ENCODE measurements at regions not wholly inside any gene's neighbourhood (a gene's known extent, or its start where the extent isn't known, plus 50 kb on each side); places are given as distances from the start of the nearest gene placed in this dataset.

- Histone ChIP-seq H3K27ac (ENCODE audit: low read depth, low read length, poor library complexity, severe bottlenecking) (no peak overlapping the region), H3K9ac (ENCODE audit: low read length) (no peak overlapping the region), H3K36me3 (ENCODE audit: insufficient read depth, low read length) (no peaks in the 10 kb centered on the region), H3K4me1 (ENCODE audit: insufficient read depth, low read length, severe bottlenecking) (no peaks in the 10 kb centered on the region), H3F3A (ENCODE audit: insufficient read depth, low read length) (no peaks in the 10 kb centered on the region), H3K4me3 (ENCODE audit: low read depth, low read length, poor library complexity, severe bottlenecking) (no peak overlapping the region), H4K20me1 (ENCODE audit: insufficient read depth, low read length) (no peaks in the 10 kb centered on the region), H3K9me2 (ENCODE audit: low read depth, low read length) (no peaks in the 10 kb centered on the region), H3K79me2 (ENCODE audit: insufficient read depth, low read length) (no peaks in the 10 kb centered on the region), H3K27me3 (ENCODE audit: insufficient read depth, low read length) (no peaks in the 10 kb centered on the region), H2AFZ (ENCODE audit: low read length) (no peak overlapping the region), H3K4me2 (ENCODE audit: low read length) (no peak overlapping the region), H3K9me3 (ENCODE audit: low read length) (no peaks in the 10 kb centered on the region)
- no peak for TF ChIP-seq EZH2 (IDR thresholded peaks at IDR 0.05; ENCODE audit: borderline replicate concordance, low read length)
Observed at GRCh38 chr5:8208307-8208706, 339.4 kb downstream of the MTRR start.

GRCh38 chr5:8209500-8209899 is 340.6 kb downstream of the MTRR start:
- no peak overlapping the region for H3K4me3 ChIP-seq (ENCODE audit: low read depth, low read length, poor library complexity, severe bottlenecking)
- no peaks in the 10 kb centered on the region for H3K79me2 ChIP-seq (ENCODE audit: insufficient read depth, low read length)

GRCh38 chr5:8213701-8214240 is 344.8 kb downstream of the MTRR start:
- no peak overlapping the region for H3K27ac ChIP-seq (ENCODE audit: low read depth, low read length, poor library complexity, severe bottlenecking)
- H3K9me2 ChIP-seq (ENCODE audit: low read depth, low read length): no peaks in the 10 kb centered on the region
- no peaks in the 10 kb centered on the region for H3K4me1 ChIP-seq (ENCODE audit: insufficient read depth, low read length, severe bottlenecking)
- no peaks in the 10 kb centered on the region for H3K36me3 ChIP-seq (ENCODE audit: insufficient read depth, low read length)
- no peak overlapping the region for H3K9ac ChIP-seq (ENCODE audit: low read length)
- H3K79me2 ChIP-seq (ENCODE audit: insufficient read depth, low read length): no peaks in the 10 kb centered on the region
- no peak for TF ChIP-seq EZH2 (IDR thresholded peaks at IDR 0.05; ENCODE audit: borderline replicate concordance, low read length)
- TF ChIP-seq CTCF (IDR thresholded peaks at IDR 0.05; ENCODE audit: low read length): no peak
- H3K4me3 ChIP-seq (ENCODE audit: low read depth, low read length, poor library complexity, severe bottlenecking): no peak overlapping the region
- H2AFZ ChIP-seq (ENCODE audit: low read length): no peak overlapping the region
- H3K4me2 ChIP-seq (ENCODE audit: low read length): no peak overlapping the region
- no peaks in the 10 kb centered on the region for H3K27me3 ChIP-seq (ENCODE audit: insufficient read depth, low read length)
- H3F3A ChIP-seq (ENCODE audit: insufficient read depth, low read length): no peaks in the 10 kb centered on the region
- no peaks in the 10 kb centered on the region for H3K9me3 ChIP-seq (ENCODE audit: low read length)
- H4K20me1 ChIP-seq (ENCODE audit: insufficient read depth, low read length): no peaks in the 10 kb centered on the region

More at GRCh38 chr5:8209500-8209899, 340.6 kb downstream of the MTRR start:
- Histone ChIP-seq H4K20me1 (ENCODE audit: insufficient read depth, low read length) (no peaks in the 10 kb centered on the region), H3K4me1 (ENCODE audit: insufficient read depth, low read length, severe bottlenecking) (no peaks in the 10 kb centered on the region), H3K27me3 (ENCODE audit: insufficient read depth, low read length) (no peaks in the 10 kb centered on the region), H3F3A (ENCODE audit: insufficient read depth, low read length) (no peaks in the 10 kb centered on the region), H3K4me2 (ENCODE audit: low read length) (no peak overlapping the region), H3K27ac (ENCODE audit: low read depth, low read length, poor library complexity, severe bottlenecking) (no peak overlapping the region), H3K36me3 (ENCODE audit: insufficient read depth, low read length) (no peaks in the 10 kb centered on the region), H3K9ac (ENCODE audit: low read length) (no peak overlapping the region), H2AFZ (ENCODE audit: low read length) (no peak overlapping the region), H3K9me2 (ENCODE audit: low read depth, low read length) (no peaks in the 10 kb centered on the region), H3K9me3 (ENCODE audit: low read length) (no peaks in the 10 kb centered on the region)
- TF ChIP-seq EZH2 (IDR thresholded peaks at IDR 0.05; ENCODE audit: borderline replicate concordance, low read length): no peak
- TF ChIP-seq CTCF (IDR thresholded peaks at IDR 0.05; ENCODE audit: low read length): no peak

- H2AFZ ChIP-seq (ENCODE audit: low read length): no peak overlapping the region
- TF ChIP-seq EZH2 (IDR thresholded peaks at IDR 0.05; ENCODE audit: borderline replicate concordance, low read length) (no peak), CTCF (IDR thresholded peaks at IDR 0.05; ENCODE audit: low read length) (no peak)
Observed at GRCh38 chr5:8216921-8217320, 348.0 kb downstream of the MTRR start.

More at GRCh38 chr5:8216921-8217320, 348.0 kb downstream of the MTRR start:
- Histone ChIP-seq H3K36me3 (ENCODE audit: insufficient read depth, low read length) (no peaks in the 10 kb centered on the region), H3K79me2 (ENCODE audit: insufficient read depth, low read length) (no peaks in the 10 kb centered on the region), H3F3A (ENCODE audit: insufficient read depth, low read length) (no peaks in the 10 kb centered on the region), H4K20me1 (ENCODE audit: insufficient read depth, low read length) (no peaks in the 10 kb centered on the region), H3K4me2 (ENCODE audit: low read length) (no peak overlapping the region), H3K27ac (ENCODE audit: low read depth, low read length, poor library complexity, severe bottlenecking) (no peak overlapping the region), H3K4me3 (ENCODE audit: low read depth, low read length, poor library complexity, severe bottlenecking) (no peak overlapping the region), H3K9ac (ENCODE audit: low read length) (no peak overlapping the region), H3K9me2 (ENCODE audit: low read depth, low read length) (no peaks in the 10 kb centered on the region), H3K27me3 (ENCODE audit: insufficient read depth, low read length) (no peaks in the 10 kb centered on the region), H3K9me3 (ENCODE audit: low read length) (no peaks in the 10 kb centered on the region), H3K4me1 (ENCODE audit: insufficient read depth, low read length, severe bottlenecking) (no peaks in the 10 kb centered on the region)

Measured in OCI-LY1 (cell line).